GM12878 (cell line): ENCODE measurements at regions not wholly inside any gene's neighbourhood (a gene's known extent, or its start where the extent isn't known, plus 50 kb on each side); places are given as distances from the start of the nearest gene placed in this dataset.

Experiments used
- CTCF ChIP-seq, 3 experiments: IDR thresholded peaks in 2 of 3; conservative IDR thresholded peaks in 1 of 3; 2 replicates each; pipeline ENCODE4 v1.5.1; 2011; ENCODE audit warnings: low read depth in 3 of 3, low read length in 3 of 3, mild to moderate bottlenecking in 3 of 3, control low read depth in 2 of 3, moderate library complexity in 2 of 3, inconsistent platforms in 1 of 3, mixed read lengths in 1 of 3; ENCODE audit not compliant: control insufficient read depth in 2 of 3, insufficient read depth in 1 of 3; ENCODE audit errors: extremely low read depth in 1 of 3
- EP300 ChIP-seq, 2 experiments: fragments of 150-350 bp in 1 of 2; IDR thresholded peaks; 2 replicates each; pipeline ENCODE4 v1.6.1; 2011 to 2012; ENCODE audit warnings: low read depth in 2 of 2, low read length in 2 of 2, borderline replicate concordance in 1 of 2, improper control_type of control experiment in 1 of 2, inconsistent platforms in 1 of 2; ENCODE audit not compliant: control insufficient read depth in 1 of 2
- EZH2 ChIP-seq: IDR thresholded peaks from 2 replicates; pipeline ENCODE4 v1.6.1; 2012; ENCODE audit warnings: low read depth, mild to moderate bottlenecking, control low read depth, inconsistent platforms, low read length, borderline replicate concordance; ENCODE audit not compliant: control insufficient read depth
- FOS ChIP-seq: IDR thresholded peaks from 3 replicates; pipeline ENCODE4 v1.6.1; 2011; ENCODE audit warnings: borderline replicate concordance; ENCODE audit not compliant: insufficient read length; ENCODE audit errors: extremely low read depth
- FOXM1 ChIP-seq: IDR thresholded peaks from 2 replicates; pipeline ENCODE4 v1.6.1; 2012; ENCODE audit warnings: low read depth, mild to moderate bottlenecking, inconsistent platforms, low read length, moderate library complexity
- GABPA ChIP-seq: IDR thresholded peaks from 2 replicates; pipeline ENCODE4 v1.6.1; 2014; ENCODE audit warnings: antibody characterized with exemption, low read depth, mild to moderate bottlenecking, inconsistent platforms
- KAT2A ChIP-seq: conservative IDR thresholded peaks from 2 replicates; pipeline ENCODE4 v1.6.1; 2011; ENCODE audit warnings: low read depth, low read length; ENCODE audit not compliant: control insufficient read depth
- MAX ChIP-seq: IDR thresholded peaks from 2 replicates; pipeline ENCODE4 v1.6.1; 2012; ENCODE audit warnings: low read depth, low read length, improper control_type of control experiment
- MTA2 ChIP-seq: fragments of 450-650 bp; IDR thresholded peaks from 2 replicates; pipeline ENCODE4 v1.6.1; 2016; ENCODE audit warnings: low read depth, mild to moderate bottlenecking, moderate library complexity
- ZBED1 ChIP-seq: IDR thresholded peaks from 2 replicates; pipeline ENCODE4 v1.6.1; 2016; ENCODE audit warnings: borderline replicate concordance
- TF ChIP-seq, protein P1 (sequence below): IDR thresholded peaks from 2 replicates; pipeline ENCODE4 v1.6.1; 2012; ENCODE audit warnings: low read length, inconsistent platforms
- TF ChIP-seq, protein P2 (sequence below): IDR thresholded peaks from 2 replicates; pipeline ENCODE4 v1.6.1; 2011; ENCODE audit warnings: mild to moderate bottlenecking, low read depth, low read length, moderate library complexity; ENCODE audit not compliant: insufficient replicate concordance
- TF ChIP-seq, protein P3 (sequence below): IDR thresholded peaks from 2 replicates; pipeline ENCODE4 v1.6.1; 2012; ENCODE audit warnings: low read depth, low read length, improper control_type of control experiment

- TF ChIP-seq EP300 (IDR thresholded peaks at IDR 0.05; ENCODE audit: borderline replicate concordance in 1 of 2, control insufficient read depth in 1 of 2, low read depth in 2 of 2, low read length in 2 of 2) (no peak), CTCF (IDR thresholded peaks at IDR 0.05 in 2 of 3, conservative IDR thresholded peaks at IDR 0.05 in 1 of 3; ENCODE audit: control insufficient read depth in 2 of 3, extremely low read depth in 1 of 3, insufficient read depth in 1 of 3, low read depth in 3 of 3, low read length in 3 of 3) (no peak), ZBED1 (no peak), KAT2A (no peak), FOS (no peak), FOXM1 (no peak), EZH2 (no peak), MAX (no peak), MTA2 (no peak), GABPA (no peak)
- TF ChIP-seq, protein P1, sequence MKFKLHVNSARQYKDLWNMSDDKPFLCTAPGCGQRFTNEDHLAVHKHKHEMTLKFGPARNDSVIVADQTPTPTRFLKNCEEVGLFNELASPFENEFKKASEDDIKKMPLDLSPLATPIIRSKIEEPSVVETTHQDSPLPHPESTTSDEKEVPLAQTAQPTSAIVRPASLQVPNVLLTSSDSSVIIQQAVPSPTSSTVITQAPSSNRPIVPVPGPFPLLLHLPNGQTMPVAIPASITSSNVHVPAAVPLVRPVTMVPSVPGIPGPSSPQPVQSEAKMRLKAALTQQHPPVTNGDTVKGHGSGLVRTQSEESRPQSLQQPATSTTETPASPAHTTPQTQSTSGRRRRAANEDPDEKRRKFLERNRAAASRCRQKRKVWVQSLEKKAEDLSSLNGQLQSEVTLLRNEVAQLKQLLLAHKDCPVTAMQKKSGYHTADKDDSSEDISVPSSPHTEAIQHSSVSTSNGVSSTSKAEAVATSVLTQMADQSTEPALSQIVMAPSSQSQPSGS = no peak
- TF ChIP-seq, protein P2, sequence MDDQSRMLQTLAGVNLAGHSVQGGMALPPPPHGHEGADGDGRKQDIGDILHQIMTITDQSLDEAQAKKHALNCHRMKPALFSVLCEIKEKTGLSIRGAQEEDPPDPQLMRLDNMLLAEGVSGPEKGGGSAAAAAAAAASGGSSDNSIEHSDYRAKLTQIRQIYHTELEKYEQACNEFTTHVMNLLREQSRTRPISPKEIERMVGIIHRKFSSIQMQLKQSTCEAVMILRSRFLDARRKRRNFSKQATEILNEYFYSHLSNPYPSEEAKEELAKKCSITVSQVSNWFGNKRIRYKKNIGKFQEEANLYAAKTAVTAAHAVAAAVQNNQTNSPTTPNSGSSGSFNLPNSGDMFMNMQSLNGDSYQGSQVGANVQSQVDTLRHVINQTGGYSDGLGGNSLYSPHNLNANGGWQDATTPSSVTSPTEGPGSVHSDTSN = no peak
- TF ChIP-seq, protein P3, sequence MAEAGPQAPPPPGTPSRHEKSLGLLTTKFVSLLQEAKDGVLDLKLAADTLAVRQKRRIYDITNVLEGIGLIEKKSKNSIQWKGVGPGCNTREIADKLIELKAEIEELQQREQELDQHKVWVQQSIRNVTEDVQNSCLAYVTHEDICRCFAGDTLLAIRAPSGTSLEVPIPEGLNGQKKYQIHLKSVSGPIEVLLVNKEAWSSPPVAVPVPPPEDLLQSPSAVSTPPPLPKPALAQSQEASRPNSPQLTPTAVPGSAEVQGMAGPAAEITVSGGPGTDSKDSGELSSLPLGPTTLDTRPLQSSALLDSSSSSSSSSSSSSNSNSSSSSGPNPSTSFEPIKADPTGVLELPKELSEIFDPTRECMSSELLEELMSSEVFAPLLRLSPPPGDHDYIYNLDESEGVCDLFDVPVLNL = no peak
These were observed 693.2 kb upstream of the CHD1 start for GRCh38 chr5:99621772-99622681.
